HEK293 (cell line): ENCODE measurements at regions not wholly inside any gene's neighbourhood (a gene's known extent, or its start where the extent isn't known, plus 50 kb on each side); places are given as distances from the start of the nearest gene placed in this dataset.

Experiments used
- CTCF ChIA-PET: fragments of 350-600 bp; formaldehyde crosslinking; extraction: SDS; loops from one replicate; lab custom pipeline; 2021; ENCODE audit warnings: antibody characterized with exemption; lab: Yijun Ruan, JAX
- POLR2A ChIA-PET: fragments of 300-600 bp; formaldehyde crosslinking; extraction: SDS; loops from one replicate; lab custom pipeline; 2020; ENCODE audit warnings: antibody characterized with exemption, inconsistent platforms; lab: Yijun Ruan, JAX
- H3K27ac ChIP-seq: fragments of 200-500 bp; sonication (Bioruptor generic); 2 replicates; pipeline ENCODE4 v1.5.1; 2014; ENCODE audit warnings: low read depth, low read length, control low read depth, inconsistent platforms; ENCODE audit errors: extremely low read depth
- H3K36me3 ChIP-seq, 2 experiments: fragments of 200-500 bp in 1 of 2; sonication (Bioruptor generic) in 1 of 2; 1 replicate in 1 of 2; 2 replicates in 1 of 2; pipeline ENCODE4 v1.5.1; 2014 to 2017; ENCODE audit warnings: inconsistent platforms in 2 of 2, low read length in 2 of 2; ENCODE audit not compliant: control insufficient read depth in 2 of 2, insufficient read depth in 1 of 2
- H3K4me1 ChIP-seq: fragments of 200-500 bp; sonication (Bioruptor generic); 2 replicates; pipeline ENCODE4 v1.5.1; 2014; ENCODE audit warnings: mild to moderate bottlenecking, low read length, inconsistent platforms; ENCODE audit not compliant: control insufficient read depth, insufficient read depth
- H3K4me3 ChIP-seq: 2 replicates; pipeline ENCODE4 v1.5.1; 2011; ENCODE audit warnings: low read depth, mild to moderate bottlenecking, control low read depth, low read length, moderate library complexity
- H3K9me3 ChIP-seq: fragments of 200-500 bp; sonication (Bioruptor generic); 2 replicates; pipeline ENCODE4 v1.5.1; 2014; ENCODE audit warnings: low read depth, low read length, inconsistent platforms; ENCODE audit not compliant: control insufficient read depth, insufficient read depth
- KLF16 ChIP-seq: fragments of 450-650 bp; formaldehyde crosslinking; IDR thresholded peaks from 2 replicates; pipeline ENCODE4 v1.5.1; 2017; ENCODE audit warnings: missing biosample characterization, missing genetic modification characterization
- PRDM1 ChIP-seq: fragments of 450-650 bp; formaldehyde crosslinking; IDR thresholded peaks from 2 replicates; pipeline ENCODE4; 2016; ENCODE audit warnings: missing biosample characterization, missing genetic modification characterization
- ZFP37 ChIP-seq: fragments of 450-650 bp; formaldehyde crosslinking; IDR thresholded peaks from 2 replicates; pipeline ENCODE4 v1.5.1; 2016; ENCODE audit warnings: missing biosample characterization, missing genetic modification characterization
- ZNF416 ChIP-seq: fragments of 450-650 bp; formaldehyde crosslinking; IDR thresholded peaks from 2 replicates; pipeline ENCODE4 v1.5.1; 2016; ENCODE audit warnings: missing biosample characterization, missing genetic modification characterization
- ZNF449 ChIP-seq: fragments of 450-650 bp; formaldehyde crosslinking; IDR thresholded peaks from 2 replicates; pipeline ENCODE4 v1.5.1; 2017; ENCODE audit warnings: missing biosample characterization, mild to moderate bottlenecking, missing genetic modification characterization, moderate library complexity
- ZNF510 ChIP-seq: fragments of 450-650 bp; formaldehyde crosslinking; IDR thresholded peaks from 2 replicates; pipeline ENCODE4 v1.5.1; 2018; ENCODE audit warnings: mild to moderate bottlenecking, missing genetic modification characterization, missing biosample characterization; ENCODE audit not compliant: insufficient replicate concordance
- ZNF561 ChIP-seq: fragments of 450-650 bp; IDR thresholded peaks from 2 replicates; pipeline ENCODE4 v1.5.1; 2018; ENCODE audit warnings: missing biosample characterization, missing genetic modification characterization, borderline replicate concordance
- ZNF623 ChIP-seq: fragments of 450-650 bp; formaldehyde crosslinking; IDR thresholded peaks from 2 replicates; pipeline ENCODE4 v1.5.1; 2016; ENCODE audit warnings: missing biosample characterization, missing genetic modification characterization
- ZNF626 ChIP-seq: fragments of 450-650 bp; sonication (Bioruptor Pico); formaldehyde crosslinking; IDR thresholded peaks from 2 replicates; pipeline ENCODE4 v1.5.1; 2018; ENCODE audit warnings: missing biosample characterization, missing genetic modification characterization, inconsistent platforms
- ZNF664 ChIP-seq: fragments of 450-650 bp; formaldehyde crosslinking; IDR thresholded peaks from 2 replicates; pipeline ENCODE4 v1.5.1; 2016; ENCODE audit warnings: missing biosample characterization, missing genetic modification characterization
- ZNF707 ChIP-seq: fragments of 450-650 bp; formaldehyde crosslinking; IDR thresholded peaks from 2 replicates; pipeline ENCODE4 v1.5.1; 2016; ENCODE audit warnings: missing biosample characterization, missing genetic modification characterization
- ZNF792 ChIP-seq: fragments of 450-650 bp; formaldehyde crosslinking; IDR thresholded peaks from 2 replicates; pipeline ENCODE4 v1.5.1; 2016; ENCODE audit warnings: missing biosample characterization, missing genetic modification characterization
- TF ChIP-seq, protein P1 (sequence below): fragments of 450-650 bp; formaldehyde crosslinking; IDR thresholded peaks from 2 replicates; pipeline ENCODE4 v1.5.1; 2016; ENCODE audit warnings: missing biosample characterization, missing genetic modification characterization, borderline replicate concordance

DNA sequence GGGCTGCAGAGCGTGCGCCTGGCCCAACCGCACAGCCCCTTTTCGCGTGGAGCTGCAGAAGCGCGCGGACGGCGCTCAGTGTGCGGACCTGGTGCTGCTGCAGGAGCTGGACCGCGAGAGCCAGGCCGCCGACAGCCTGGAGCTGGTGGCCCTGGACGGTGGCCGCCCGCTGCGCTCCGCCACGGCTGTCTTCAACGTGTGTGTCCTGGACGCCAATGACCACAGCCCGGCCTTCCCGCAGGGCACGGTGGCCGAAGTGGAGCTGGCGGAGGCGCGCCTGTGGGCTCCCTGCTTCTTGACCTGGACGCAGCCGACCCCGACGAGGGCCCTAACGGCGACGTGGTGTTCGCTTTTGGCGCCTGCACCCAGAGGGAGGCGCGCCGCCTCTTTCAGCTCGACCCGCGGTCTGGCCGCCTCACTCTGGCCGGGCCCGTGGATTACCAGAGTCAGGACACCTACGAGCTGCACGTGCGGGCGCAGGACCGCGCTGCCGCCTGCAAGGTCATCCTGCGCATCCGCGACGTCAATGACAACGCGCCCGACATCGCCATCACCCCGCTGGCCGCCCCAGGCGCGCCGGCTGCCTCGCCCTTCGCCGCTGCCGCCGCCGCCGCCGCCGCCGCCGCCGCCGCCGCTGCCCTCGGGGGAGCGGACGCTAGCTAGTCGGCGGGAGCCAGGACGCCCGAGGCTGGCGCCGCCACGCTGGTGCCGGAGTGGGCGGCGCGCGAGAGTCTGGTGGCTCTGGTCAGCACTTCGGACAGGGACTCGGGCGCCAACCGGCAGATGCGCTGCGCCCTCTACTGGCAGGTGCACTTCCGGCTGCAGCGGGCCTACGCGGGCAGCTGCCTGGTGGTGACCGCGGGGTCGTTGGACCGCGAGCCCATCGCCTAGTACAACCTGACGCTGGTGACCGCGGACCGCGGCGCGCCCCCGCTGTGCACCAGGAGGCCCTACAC, 172.2 kb downstream of the OLFM4 start:
- no peak overlapping the region for H3K4me3 ChIP-seq
- H3K4me1 ChIP-seq = peaks cover 15% of the 10 kb centered on the region
- ChIA-PET POLR2A (no interaction called here), CTCF (interaction anchor here (0.6 to 1.8 kb wide), 10 partner anchors 11 to 1871 kb away, joined by 3 to 6 read pairs (median 4); no protein-coding TSS in a partner anchor)
- no peak overlapping the region for H3K27ac ChIP-seq
- no peaks in the 10 kb centered on the region for H3K9me3 ChIP-seq
- H3K36me3 ChIP-seq = no peaks in the 10 kb centered on the region
- TF ChIP-seq ZNF416 (tag by site-specific recombination) (no peak), ZNF664 (no peak), KLF16 (tag by site-specific recombination) (no peak), ZNF561 (tag by site-specific recombination) (no peak)

DNA sequence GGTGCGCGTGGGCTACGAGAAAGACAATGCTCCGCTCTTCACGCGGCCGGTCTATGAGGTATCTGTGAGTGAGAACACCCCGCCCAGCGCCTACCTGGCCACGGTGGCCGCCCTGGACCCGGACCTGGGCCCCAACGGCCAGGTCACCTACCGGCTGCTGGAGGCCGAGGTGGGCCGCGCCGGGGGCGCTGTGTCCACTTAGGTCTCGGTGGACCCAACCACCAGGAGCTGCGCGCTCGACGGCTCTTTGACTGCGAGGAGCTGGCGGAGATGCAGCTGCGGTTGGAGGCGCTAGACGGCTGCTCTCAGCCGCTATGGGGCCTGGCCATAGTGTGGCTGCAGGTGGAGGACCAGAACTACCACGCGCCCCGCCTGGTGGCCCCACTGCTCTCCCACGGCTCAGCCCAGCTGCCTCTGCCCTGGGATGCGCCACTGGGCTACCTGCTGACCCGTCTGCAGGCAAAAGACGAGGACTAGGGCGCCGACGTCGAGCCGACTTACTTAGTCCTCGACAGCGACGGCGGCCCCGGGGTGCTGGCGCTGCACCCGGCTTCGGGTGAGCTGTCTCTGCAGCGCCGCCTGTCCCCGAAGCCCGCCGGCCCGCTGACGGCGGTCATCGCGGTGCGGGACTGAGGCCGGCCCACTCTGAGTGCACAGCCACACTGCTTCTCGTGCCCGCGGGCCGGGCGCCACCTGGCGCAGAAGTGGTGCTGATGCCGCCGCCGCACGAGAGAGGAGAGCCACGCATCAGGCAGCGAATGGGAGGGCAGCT, 173.0 kb downstream of the OLFM4 start:
- H3K27ac ChIP-seq = no peak overlapping the region
- H3K36me3 ChIP-seq = no peaks in the 10 kb centered on the region
- ChIA-PET POLR2A (no interaction called here), CTCF (interaction anchor here (0.5 to 1.8 kb wide), 13 partner anchors 10 to 1871 kb away, joined by 3 to 6 read pairs (median 3); no protein-coding TSS in a partner anchor)
- TF ChIP-seq ZNF792 (tag by site-specific recombination) = no peak
- no peak for TF ChIP-seq PRDM1 (tag by site-specific recombination)
- no peak for TF ChIP-seq ZFP37 (tag by site-specific recombination)
- TF ChIP-seq ZNF707 (tag by site-specific recombination) = no peak
- TF ChIP-seq ZNF626 = no peak
- TF ChIP-seq, protein P1, sequence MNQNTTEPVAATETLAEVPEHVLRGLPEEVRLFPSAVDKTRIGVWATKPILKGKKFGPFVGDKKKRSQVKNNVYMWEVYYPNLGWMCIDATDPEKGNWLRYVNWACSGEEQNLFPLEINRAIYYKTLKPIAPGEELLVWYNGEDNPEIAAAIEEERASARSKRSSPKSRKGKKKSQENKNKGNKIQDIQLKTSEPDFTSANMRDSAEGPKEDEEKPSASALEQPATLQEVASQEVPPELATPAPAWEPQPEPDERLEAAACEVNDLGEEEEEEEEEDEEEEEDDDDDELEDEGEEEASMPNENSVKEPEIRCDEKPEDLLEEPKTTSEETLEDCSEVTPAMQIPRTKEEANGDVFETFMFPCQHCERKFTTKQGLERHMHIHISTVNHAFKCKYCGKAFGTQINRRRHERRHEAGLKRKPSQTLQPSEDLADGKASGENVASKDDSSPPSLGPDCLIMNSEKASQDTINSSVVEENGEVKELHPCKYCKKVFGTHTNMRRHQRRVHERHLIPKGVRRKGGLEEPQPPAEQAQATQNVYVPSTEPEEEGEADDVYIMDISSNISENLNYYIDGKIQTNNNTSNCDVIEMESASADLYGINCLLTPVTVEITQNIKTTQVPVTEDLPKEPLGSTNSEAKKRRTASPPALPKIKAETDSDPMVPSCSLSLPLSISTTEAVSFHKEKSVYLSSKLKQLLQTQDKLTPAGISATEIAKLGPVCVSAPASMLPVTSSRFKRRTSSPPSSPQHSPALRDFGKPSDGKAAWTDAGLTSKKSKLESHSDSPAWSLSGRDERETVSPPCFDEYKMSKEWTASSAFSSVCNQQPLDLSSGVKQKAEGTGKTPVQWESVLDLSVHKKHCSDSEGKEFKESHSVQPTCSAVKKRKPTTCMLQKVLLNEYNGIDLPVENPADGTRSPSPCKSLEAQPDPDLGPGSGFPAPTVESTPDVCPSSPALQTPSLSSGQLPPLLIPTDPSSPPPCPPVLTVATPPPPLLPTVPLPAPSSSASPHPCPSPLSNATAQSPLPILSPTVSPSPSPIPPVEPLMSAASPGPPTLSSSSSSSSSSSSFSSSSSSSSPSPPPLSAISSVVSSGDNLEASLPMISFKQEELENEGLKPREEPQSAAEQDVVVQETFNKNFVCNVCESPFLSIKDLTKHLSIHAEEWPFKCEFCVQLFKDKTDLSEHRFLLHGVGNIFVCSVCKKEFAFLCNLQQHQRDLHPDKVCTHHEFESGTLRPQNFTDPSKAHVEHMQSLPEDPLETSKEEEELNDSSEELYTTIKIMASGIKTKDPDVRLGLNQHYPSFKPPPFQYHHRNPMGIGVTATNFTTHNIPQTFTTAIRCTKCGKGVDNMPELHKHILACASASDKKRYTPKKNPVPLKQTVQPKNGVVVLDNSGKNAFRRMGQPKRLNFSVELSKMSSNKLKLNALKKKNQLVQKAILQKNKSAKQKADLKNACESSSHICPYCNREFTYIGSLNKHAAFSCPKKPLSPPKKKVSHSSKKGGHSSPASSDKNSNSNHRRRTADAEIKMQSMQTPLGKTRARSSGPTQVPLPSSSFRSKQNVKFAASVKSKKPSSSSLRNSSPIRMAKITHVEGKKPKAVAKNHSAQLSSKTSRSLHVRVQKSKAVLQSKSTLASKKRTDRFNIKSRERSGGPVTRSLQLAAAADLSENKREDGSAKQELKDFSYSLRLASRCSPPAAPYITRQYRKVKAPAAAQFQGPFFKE (tag by site-specific recombination) = no peak
- no peak for TF ChIP-seq ZNF449 (tag by site-specific recombination)
- TF ChIP-seq ZNF510 (tag by site-specific recombination) = no peak
- no peak for TF ChIP-seq ZNF623 (tag by site-specific recombination)
- H3K4me1 ChIP-seq = peaks cover 15% of the 10 kb centered on the region
- H3K9me3 ChIP-seq = no peaks in the 10 kb centered on the region
- no peak overlapping the region for H3K4me3 ChIP-seq
